NT2/D1 (cell line): ENCODE measurements at regions not wholly inside any gene's neighbourhood (a gene's known extent, or its start where the extent isn't known, plus 50 kb on each side); places are given as distances from the start of the nearest gene placed in this dataset.

Source experiments
- DNase-seq: peaks from one replicate; pipeline ENCODE4 v3.0.0-alpha.2; 2011; ENCODE audit warnings: low read depth, low spot score
- H3K27me3 ChIP-seq: 2 replicates; pipeline ENCODE4 v1.6.0; 2011; ENCODE audit warnings: mild to moderate bottlenecking; ENCODE audit not compliant: insufficient read length, insufficient read depth
- H3K36me3 ChIP-seq: 2 replicates; pipeline ENCODE4 v1.6.1; 2011; ENCODE audit warnings: mild to moderate bottlenecking, low read length, mixed read lengths; ENCODE audit not compliant: insufficient read depth, insufficient read length
- H3K4me1 ChIP-seq: 2 replicates; pipeline ENCODE4 v1.5.1; 2011; ENCODE audit not compliant: insufficient read depth, insufficient read length
- H3K4me3 ChIP-seq: 2 replicates; pipeline ENCODE4 v1.5.1; 2011; ENCODE audit warnings: low read depth; ENCODE audit not compliant: insufficient read length
- H3K9ac ChIP-seq: 2 replicates; pipeline ENCODE4 v1.6.0; 2011; ENCODE audit warnings: low read depth; ENCODE audit not compliant: insufficient read length
- H3K9me3 ChIP-seq: 2 replicates; pipeline ENCODE4 v1.5.1; 2011; ENCODE audit warnings: mild to moderate bottlenecking, low read length; ENCODE audit not compliant: insufficient read depth
- SUZ12 ChIP-seq: IDR thresholded peaks from 2 replicates; pipeline ENCODE4 v1.6.1; 2011; ENCODE audit not compliant: insufficient read length, insufficient read depth; ENCODE audit errors: extremely low read depth
- YY1 ChIP-seq: IDR thresholded peaks from 2 replicates; pipeline ENCODE4 v1.6.1; 2011; ENCODE audit not compliant: insufficient read length, insufficient read depth
- ZNF274 ChIP-seq: IDR thresholded peaks from 2 replicates; pipeline ENCODE4 v1.6.1; 2011; ENCODE audit warnings: mild to moderate bottlenecking, low read depth, low read length

GRCh38 chr18:43601432-43601831 lies 324.1 kb upstream of the SYT4 start:
- no peaks in the 10 kb centered on the region for H3K9me3 ChIP-seq
- H3K4me3 ChIP-seq, result no peak overlapping the region
- no peaks in the 10 kb centered on the region for H3K36me3 ChIP-seq
- DNase-seq, result no peak
- no peaks in the 10 kb centered on the region for H3K4me1 ChIP-seq
- H3K9ac ChIP-seq, result no peak overlapping the region
- H3K27me3 ChIP-seq, result no peaks in the 10 kb centered on the region
- TF ChIP-seq YY1 (no peak), SUZ12 (no peak), ZNF274 (no peak)

GRCh38 chr18:43605224-43605623 lies 327.9 kb upstream of the SYT4 start:
- H3K27me3 ChIP-seq, result no peaks in the 10 kb centered on the region
- H3K9ac ChIP-seq, result no peak overlapping the region
- no peaks in the 10 kb centered on the region for H3K4me1 ChIP-seq
- TF ChIP-seq YY1 (no peak), SUZ12 (no peak), ZNF274 (no peak)
- no peaks in the 10 kb centered on the region for H3K9me3 ChIP-seq
- H3K4me3 ChIP-seq, result no peak overlapping the region
- no peak for DNase-seq
- no peaks in the 10 kb centered on the region for H3K36me3 ChIP-seq

- Histone ChIP-seq H3K4me3 (no peak overlapping the region), H3K9ac (no peak overlapping the region), H3K27me3 (no peaks in the 10 kb centered on the region), H3K36me3 (no peaks in the 10 kb centered on the region), H3K4me1 (no peaks in the 10 kb centered on the region), H3K9me3 (no peaks in the 10 kb centered on the region)
- no peak for DNase-seq
- no peak for TF ChIP-seq ZNF274
- no peak for TF ChIP-seq SUZ12
- no peak for TF ChIP-seq YY1
Measured at GRCh38 chr18:43606795-43607194, 329.5 kb upstream of the SYT4 start.

GRCh38 chr18:43620936-43621335 lies 343.6 kb upstream of the SYT4 start:
- Histone ChIP-seq H3K9me3 (no peaks in the 10 kb centered on the region), H3K36me3 (no peaks in the 10 kb centered on the region), H3K4me3 (no peak overlapping the region), H3K9ac (no peak overlapping the region), H3K27me3 (no peaks in the 10 kb centered on the region), H3K4me1 (no peaks in the 10 kb centered on the region)
- no peak for TF ChIP-seq YY1
- no peak for TF ChIP-seq SUZ12
- no peak for TF ChIP-seq ZNF274
- peak; percentile 3 for DNase-seq

- Histone ChIP-seq H3K9ac (no peak overlapping the region), H3K4me1 (no peaks in the 10 kb centered on the region), H3K27me3 (no peaks in the 10 kb centered on the region), H3K4me3 (no peak overlapping the region), H3K9me3 (no peaks in the 10 kb centered on the region), H3K36me3 (no peaks in the 10 kb centered on the region)
- DNase-seq, result no peak
- TF ChIP-seq YY1 (no peak), ZNF274 (no peak)
Measured at GRCh38 chr18:43622024-43622423, 344.7 kb upstream of the SYT4 start.

- Histone ChIP-seq H3K9me3 (no peaks in the 10 kb centered on the region), H3K27me3 (no peaks in the 10 kb centered on the region), H3K9ac (no peak overlapping the region), H3K36me3 (no peaks in the 10 kb centered on the region), H3K4me1 (no peaks in the 10 kb centered on the region), H3K4me3 (no peak overlapping the region)
- DNase-seq, result no peak
- TF ChIP-seq ZNF274 (no peak), SUZ12 (no peak), YY1 (no peak)
Measured at GRCh38 chr18:43625582-43625981, 348.3 kb upstream of the SYT4 start.

GRCh38 chr18:43627848-43628530 lies 350.7 kb upstream of the SYT4 start:
- H3K9me3 ChIP-seq, result no peaks in the 10 kb centered on the region
- no peak overlapping the region for H3K9ac ChIP-seq
- H3K27me3 ChIP-seq, result no peaks in the 10 kb centered on the region
- no peak for DNase-seq
- TF ChIP-seq SUZ12 (no peak), ZNF274 (no peak), YY1 (no peak)
- H3K4me3 ChIP-seq, result no peak overlapping the region
- no peaks in the 10 kb centered on the region for H3K4me1 ChIP-seq
- no peaks in the 10 kb centered on the region for H3K36me3 ChIP-seq
